Left ventricle myocardium inferior (tissue), 1 donor: ENCODE measurements at regions not wholly inside any gene's neighbourhood (a gene's known extent, or its start where the extent isn't known, plus 50 kb on each side); places are given as distances from the start of the nearest gene placed in this dataset.

Experiments
- DNase-seq: peaks from one replicate; pipeline ENCODE4 v3.0.0-alpha.2; 2020
- H3K27ac ChIP-seq: fragments of 200-600 bp; replicated peaks from 2 replicates; pipeline ENCODE4 v1.8.0; 2021
- H3K27me3 ChIP-seq: fragments of 200-600 bp; 2 replicates; pipeline ENCODE4 v1.8.0; 2021; ENCODE audit warnings: low read depth
- H3K36me3 ChIP-seq: fragments of 200-600 bp; 2 replicates; pipeline ENCODE4 v1.8.0; 2021
- H3K4me1 ChIP-seq: fragments of 200-600 bp; 2 replicates; pipeline ENCODE4 v1.8.0; 2021
- H3K4me3 ChIP-seq: fragments of 200-600 bp; 2 replicates; pipeline ENCODE4 v1.8.0; 2021; ENCODE audit warnings: mild to moderate bottlenecking, moderate library complexity
- H3K9me3 ChIP-seq: fragments of 200-600 bp; replicated peaks from 2 replicates; pipeline ENCODE4 v1.8.0; 2021
- intact Hi-C: fragments of 100-400 bp; cut with micrococcal nuclease; formaldehyde crosslinking; loops from one replicate; pipeline ENCODE4 v1.11.0; 2022
- TF ChIP-seq, protein P1 (sequence below): fragments of 200-600 bp; IDR thresholded peaks from 2 replicates; pipeline ENCODE4 v1.8.0; 2021; ENCODE audit warnings: antibody characterized with exemption, mild to moderate bottlenecking, borderline replicate concordance
- donor health status: DM: no; HTN: yes; CAD: no; lungs with severe emphysema.

DNA sequence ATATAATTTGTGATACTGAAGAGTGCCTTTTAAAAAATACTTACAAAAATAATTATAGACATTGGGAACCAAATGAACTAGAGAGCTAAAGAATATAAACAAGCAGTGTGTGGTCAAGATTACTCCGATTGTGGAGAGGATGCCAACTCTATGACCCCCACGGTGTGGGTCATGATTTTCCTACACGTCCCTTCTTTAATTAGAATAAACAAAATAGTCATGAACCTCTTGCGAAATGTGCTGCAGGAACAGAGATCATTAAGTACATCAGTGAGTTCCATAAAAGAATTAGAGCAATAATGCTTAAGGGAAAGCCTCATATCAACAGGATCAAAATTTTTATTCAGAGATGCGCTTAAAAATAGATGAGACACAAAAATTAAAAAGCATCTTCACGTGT lies 476.6 kb upstream of the ROBO1 start:
- Histone ChIP-seq H3K36me3 (no peaks in the 10 kb centered on the region), H3K27ac (no peak overlapping the region), H3K4me1 (no peaks in the 10 kb centered on the region), H3K27me3 (no peaks in the 10 kb centered on the region), H3K4me3 (no peak overlapping the region), H3K9me3 (peaks cover 21% of the 10 kb centered on the region)
- DNase-seq: no peak
- TF ChIP-seq, protein P1, sequence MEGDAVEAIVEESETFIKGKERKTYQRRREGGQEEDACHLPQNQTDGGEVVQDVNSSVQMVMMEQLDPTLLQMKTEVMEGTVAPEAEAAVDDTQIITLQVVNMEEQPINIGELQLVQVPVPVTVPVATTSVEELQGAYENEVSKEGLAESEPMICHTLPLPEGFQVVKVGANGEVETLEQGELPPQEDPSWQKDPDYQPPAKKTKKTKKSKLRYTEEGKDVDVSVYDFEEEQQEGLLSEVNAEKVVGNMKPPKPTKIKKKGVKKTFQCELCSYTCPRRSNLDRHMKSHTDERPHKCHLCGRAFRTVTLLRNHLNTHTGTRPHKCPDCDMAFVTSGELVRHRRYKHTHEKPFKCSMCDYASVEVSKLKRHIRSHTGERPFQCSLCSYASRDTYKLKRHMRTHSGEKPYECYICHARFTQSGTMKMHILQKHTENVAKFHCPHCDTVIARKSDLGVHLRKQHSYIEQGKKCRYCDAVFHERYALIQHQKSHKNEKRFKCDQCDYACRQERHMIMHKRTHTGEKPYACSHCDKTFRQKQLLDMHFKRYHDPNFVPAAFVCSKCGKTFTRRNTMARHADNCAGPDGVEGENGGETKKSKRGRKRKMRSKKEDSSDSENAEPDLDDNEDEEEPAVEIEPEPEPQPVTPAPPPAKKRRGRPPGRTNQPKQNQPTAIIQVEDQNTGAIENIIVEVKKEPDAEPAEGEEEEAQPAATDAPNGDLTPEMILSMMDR: no peak
- intact Hi-C loops: no loop called here

DNA sequence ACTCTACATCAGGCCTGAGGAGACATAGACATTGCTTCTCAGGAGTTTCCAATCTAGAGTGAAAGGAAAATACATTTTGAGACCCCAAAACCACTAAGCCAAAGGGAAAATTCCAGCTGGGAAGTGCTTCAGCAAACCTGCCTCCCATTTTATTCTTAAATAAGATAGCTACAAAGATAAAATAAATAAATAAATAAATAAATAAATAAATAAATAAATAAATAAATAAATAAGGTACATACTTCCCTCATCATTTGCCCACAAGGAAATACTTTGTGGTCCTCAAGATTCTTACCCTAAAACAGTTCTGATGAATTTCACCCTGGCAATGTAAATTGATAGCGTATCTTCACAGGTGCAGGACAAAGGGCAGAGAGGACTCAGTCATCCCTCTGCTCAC lies 474.0 kb upstream of the ROBO1 start:
- H3K4me3 ChIP-seq: no peak overlapping the region
- H3K27ac ChIP-seq: no peak overlapping the region
- H3K27me3 ChIP-seq: no peaks in the 10 kb centered on the region
- TF ChIP-seq, protein P1: no peak
- DNase-seq: no peak
- H3K9me3 ChIP-seq: peaks cover 4% of the 10 kb centered on the region
- H3K36me3 ChIP-seq: no peaks in the 10 kb centered on the region
- no peaks in the 10 kb centered on the region for H3K4me1 ChIP-seq
- intact Hi-C loops: no loop called here

DNA sequence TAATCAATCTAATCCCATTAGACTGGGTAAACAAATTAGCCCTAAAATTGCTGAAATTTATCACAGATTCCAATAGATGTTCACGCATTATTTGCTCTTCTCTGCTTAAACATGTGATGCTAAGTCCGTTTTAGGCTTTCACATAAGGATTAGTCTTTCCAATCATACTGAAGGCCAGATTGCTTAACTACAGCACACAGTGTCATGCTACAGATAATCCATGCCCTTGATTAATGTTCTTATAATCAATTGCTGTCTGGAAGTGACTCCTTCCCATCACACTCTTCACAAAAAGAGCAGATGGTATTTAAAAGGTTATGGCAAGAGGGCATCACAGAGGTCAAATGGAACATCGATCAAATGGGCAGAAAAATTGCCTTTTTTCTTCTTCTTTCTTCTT lies 471.5 kb upstream of the ROBO1 start:
- Histone ChIP-seq H3K36me3 (no peaks in the 10 kb centered on the region), H3K27me3 (no peaks in the 10 kb centered on the region), H3K4me3 (no peak overlapping the region), H3K4me1 (no peaks in the 10 kb centered on the region), H3K27ac (no peak overlapping the region), H3K9me3 (no peaks in the 10 kb centered on the region)
- DNase-seq: no peak
- TF ChIP-seq, protein P1: no peak
- intact Hi-C loops: no loop called here

- intact Hi-C loops: no loop called here
- TF ChIP-seq, protein P1: no peak
Observed at GRCh38 chr3:80238606-80239005, 470.8 kb upstream of the ROBO1 start.

DNA sequence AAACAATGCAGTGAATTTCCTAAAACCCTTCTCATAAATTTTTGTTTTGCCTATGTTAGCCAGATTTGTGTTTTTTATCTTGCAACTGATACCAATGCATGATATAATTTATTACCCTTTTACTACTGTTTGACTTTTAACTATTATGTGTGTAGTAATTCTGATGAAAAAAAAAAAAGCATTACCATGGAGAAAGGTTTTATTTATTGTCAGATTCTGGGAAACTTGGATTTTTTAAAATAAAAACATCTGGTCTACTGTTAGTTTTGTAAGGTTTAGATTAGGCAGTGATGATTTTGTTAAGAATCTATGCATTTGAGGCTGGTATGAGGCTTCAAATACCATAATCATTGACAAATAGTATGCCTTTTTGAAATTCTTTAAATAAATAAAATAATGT lies 470.4 kb upstream of the ROBO1 start:
- no peak overlapping the region for H3K27ac ChIP-seq
- DNase-seq: no peak
- TF ChIP-seq, protein P1: no peak
- H3K4me3 ChIP-seq: no peak overlapping the region
- H3K36me3 ChIP-seq: no peaks in the 10 kb centered on the region
- no peaks in the 10 kb centered on the region for H3K27me3 ChIP-seq
- intact Hi-C loops: no loop called here
- H3K4me1 ChIP-seq: no peaks in the 10 kb centered on the region
- H3K9me3 ChIP-seq: no peaks in the 10 kb centered on the region

More at GRCh38 chr3:80238606-80239005, 470.8 kb upstream of the ROBO1 start:
- Histone ChIP-seq H3K27me3 (no peaks in the 10 kb centered on the region), H3K4me3 (no peak overlapping the region), H3K36me3 (no peaks in the 10 kb centered on the region), H3K9me3 (no peaks in the 10 kb centered on the region), H3K4me1 (no peaks in the 10 kb centered on the region), H3K27ac (no peak overlapping the region)
- no peak for DNase-seq

GRCh38 chr3:80234706-80235105 lies 466.9 kb upstream of the ROBO1 start:
- Histone ChIP-seq H3K4me3 (no peak overlapping the region), H3K4me1 (no peaks in the 10 kb centered on the region), H3K36me3 (no peaks in the 10 kb centered on the region), H3K27ac (no peak overlapping the region), H3K9me3 (no peaks in the 10 kb centered on the region), H3K27me3 (no peaks in the 10 kb centered on the region)
- intact Hi-C loops: no loop called here
- TF ChIP-seq, protein P1: no peak
- DNase-seq: no peak
